HG02981 (cell line): ENCODE measurements at regions not wholly inside any gene's neighbourhood (a gene's known extent, or its start where the extent isn't known, plus 50 kb on each side); places are given as distances from the start of the nearest gene placed in this dataset.

Experiments used
- ATAC-seq: cut with Tn5 transposase; IDR thresholded peaks from one replicate; pipeline ENCODE4 v1.9.1; 2021; ENCODE audit warnings: mild to moderate bottlenecking, moderate library complexity; ENCODE audit not compliant: unreplicated experiment

DNA sequence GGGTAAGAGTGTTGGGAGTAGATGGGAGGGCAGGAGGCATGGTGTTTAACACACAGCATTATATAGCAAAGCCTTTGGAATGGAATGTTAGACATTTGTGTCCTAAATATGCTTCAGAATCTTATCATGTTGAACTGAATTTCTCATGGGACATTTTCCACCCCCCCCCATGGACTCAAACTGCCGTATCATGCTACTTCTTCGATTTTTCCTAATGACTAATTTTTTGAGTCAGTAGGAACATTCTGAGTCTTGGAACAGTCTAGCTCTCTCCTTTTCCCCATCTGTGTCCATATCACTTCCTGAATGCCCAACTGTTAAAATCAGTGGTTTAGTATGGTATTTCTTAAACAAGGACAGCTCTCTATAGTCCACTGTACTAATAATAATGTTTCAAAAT is 380.6 kb downstream of the TLE4 start:
- ATAC-seq, result no peak

DNA sequence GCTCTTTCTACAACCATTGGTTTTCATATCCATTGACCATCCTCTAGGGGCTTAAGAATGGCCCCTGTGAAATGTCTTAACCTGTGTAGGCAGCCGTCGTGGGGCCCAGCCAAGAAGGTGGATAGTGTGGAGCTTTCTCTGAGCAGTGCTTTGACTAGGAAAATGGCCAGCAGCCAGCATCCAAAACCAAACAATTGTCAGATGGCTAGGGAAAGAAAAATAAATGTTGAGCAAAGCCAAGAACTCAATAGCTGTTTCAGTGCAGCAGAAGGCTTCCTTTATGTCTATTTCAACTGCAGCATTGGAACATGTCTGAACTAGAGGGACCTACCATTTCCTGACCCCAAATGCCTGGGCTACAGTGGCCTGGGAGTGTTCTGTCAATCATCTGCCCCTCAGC is 374.9 kb downstream of the TLE4 start:
- no peak for ATAC-seq

DNA sequence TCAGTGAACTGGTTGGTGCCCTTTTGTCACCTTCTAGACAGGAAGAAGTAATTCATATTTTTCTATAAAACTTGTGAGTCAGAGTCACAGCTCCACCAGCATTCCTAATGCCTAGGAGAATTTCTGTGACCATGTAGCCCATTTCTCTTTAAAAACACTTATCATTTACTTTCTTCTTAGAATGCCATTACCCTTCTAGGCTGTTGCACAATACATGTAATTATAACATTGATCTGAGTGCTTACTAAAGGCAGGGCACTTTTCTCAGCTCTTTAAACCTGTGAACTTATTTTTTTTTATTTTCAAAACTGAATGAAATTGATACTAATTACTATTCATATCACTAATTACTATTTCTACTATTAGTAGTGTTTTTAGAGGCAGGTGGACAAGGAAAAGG is 373.7 kb downstream of the TLE4 start:
- ATAC-seq, result no peak

DNA sequence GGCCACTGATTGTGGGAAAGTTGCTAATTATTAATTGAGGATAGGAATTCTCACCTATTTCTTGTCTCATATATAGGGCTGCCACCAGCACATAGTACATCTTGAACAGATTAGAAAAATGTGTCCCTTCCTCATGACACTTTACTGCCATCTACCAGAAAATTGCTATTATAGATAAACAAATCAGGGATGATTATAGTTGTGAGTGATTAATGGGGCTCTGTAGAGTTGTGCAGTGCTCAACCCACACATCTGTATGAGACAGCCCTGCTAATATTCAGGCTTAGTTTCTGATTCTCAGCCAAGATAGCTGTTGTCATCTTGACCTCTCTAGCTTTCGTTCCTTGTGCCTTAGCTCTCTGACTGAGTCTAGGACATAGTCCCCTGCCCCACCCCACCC is 373.3 kb downstream of the TLE4 start:
- ATAC-seq, result no peak

DNA sequence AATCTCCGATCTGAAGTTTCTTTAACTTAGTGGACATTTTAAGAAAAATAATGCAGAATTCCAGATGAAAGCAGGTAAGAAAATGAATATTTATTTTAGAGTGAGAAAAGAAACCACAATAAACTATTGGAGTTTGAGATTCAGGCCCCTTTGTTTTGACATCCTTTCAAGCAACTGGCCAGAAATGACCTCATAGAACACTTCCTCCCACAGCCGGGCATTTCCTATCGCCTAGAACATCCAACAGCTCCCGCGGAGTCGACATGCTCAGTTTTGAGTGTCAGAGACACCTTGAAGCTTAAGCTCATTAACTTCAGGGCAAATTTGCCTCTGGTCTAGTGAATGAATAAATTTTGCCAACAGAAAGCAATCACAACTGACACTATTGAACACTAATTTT is 369.2 kb downstream of the TLE4 start:
- ATAC-seq, result no peak

DNA sequence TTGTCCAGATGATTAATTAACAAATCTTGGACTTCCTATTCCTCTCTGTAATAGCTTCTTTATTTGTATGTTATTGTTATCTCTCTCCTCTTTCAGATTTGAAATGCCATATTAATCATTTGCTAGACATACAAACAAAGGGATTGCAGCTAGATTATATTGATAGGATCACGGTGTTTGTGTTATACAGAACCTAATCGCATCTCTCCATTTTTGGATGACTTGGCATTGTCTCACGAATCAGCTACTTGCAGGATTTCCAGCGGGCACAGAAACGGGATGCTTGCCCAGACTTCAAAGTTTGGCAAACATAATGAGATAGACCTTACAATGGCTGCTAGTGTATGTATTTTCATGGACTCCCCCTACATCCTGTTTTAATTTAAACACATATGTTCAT is 368.1 kb downstream of the TLE4 start:
- ATAC-seq, result no peak

DNA sequence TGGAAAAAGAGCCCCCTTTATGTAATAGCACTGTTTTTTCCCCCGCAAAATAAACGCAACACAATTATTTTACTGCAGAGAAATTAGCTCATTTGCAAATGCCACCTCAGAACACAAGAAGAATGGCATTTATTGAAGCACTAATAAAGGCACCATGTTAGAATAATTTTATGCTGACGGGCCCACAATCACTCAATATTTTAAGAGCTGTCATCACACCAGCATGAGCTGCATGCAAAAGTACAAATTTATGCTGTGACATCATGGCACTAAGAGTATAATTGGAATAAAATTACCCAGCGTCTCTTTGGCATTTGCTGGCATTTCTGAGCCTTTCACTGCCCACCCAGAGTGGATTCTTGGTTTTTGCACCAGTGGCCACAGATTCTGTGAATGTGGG is 364.6 kb downstream of the TLE4 start:
- no peak for ATAC-seq

DNA sequence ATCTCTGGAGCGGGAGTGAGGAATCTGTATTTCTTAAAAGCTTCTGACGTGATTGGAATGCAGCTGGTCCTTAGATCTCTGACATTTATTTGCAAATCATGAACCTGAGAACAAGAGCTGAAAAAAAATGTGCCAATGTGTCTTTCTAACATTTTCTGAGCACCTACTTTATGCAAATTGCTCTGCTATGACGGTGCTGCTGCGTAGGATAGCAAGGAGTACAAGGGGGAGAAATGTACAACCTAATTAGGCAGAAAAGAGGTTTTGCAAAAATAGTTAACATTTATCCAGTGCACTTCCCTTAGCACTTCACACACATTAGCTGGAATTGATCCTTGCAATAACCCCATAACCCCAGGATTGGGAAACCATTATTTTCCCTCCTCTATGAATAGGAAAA is 357.5 kb downstream of the TLE4 start:
- no peak for ATAC-seq

DNA sequence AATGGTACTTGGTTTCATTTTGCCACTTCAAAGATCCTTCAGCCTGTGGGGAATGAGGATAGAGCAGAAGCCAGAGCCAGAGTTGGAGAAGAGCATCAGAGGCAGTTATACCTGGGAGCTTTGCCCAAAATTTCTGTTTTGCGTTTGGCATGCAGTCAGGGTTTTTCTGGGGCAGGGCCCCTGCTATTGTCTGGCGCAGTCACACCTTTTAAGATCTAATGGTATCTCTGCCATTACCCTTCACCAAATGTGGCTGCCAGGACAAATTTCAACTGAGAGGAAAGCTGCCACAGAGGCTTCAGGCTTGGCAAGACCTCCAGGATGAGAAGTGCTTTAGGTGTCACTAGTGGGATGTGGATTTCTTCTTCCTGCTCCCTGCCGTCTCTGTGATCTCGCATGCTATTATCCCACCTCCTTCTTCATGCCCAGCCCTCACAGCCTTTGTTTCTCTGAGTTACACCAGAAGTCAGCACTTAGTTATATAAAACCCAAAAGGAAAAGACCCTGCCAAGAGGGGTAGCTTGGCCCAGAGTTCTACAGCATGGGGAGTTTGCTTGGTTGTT is 357.0 kb downstream of the TLE4 start:
- no peak for ATAC-seq

DNA sequence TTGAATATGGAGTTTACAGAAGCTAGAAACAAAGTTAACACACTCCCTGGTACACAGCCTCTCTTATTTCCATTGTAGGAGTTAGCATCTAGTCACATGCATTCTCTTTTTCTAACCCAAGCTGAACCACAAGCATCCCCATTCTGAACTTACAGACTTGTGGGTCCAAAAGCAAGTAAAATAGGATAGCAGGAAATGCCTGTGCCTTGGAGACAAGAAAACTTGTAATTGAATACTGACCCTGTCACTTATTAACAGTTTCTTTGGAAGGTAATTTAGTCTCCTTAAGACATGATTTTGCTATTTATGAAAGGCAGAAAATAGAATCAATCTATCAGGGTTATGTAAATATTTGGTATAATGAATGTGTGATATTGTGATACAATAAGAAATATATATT is 353.6 kb downstream of the TLE4 start:
- no peak for ATAC-seq

DNA sequence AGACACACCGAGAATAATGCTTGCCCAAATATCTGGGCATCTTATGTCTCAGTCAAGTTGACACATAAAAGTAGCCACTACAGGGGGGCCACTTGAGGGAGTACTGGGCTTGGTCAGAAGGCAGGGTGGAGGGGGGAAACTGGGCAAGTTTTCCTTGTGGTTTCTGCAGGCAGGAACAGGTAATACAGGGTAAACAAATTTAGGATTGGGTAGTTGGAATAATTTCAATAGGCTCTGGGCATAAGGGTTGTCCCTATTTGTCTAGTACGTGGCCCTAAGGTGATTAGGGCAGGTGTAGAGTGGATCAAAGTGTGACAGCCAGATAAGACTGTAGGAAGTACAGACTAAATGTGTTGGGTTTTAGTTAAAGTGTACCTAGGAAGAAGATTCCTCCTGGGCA is 353.1 kb downstream of the TLE4 start:
- ATAC-seq, result no peak

DNA sequence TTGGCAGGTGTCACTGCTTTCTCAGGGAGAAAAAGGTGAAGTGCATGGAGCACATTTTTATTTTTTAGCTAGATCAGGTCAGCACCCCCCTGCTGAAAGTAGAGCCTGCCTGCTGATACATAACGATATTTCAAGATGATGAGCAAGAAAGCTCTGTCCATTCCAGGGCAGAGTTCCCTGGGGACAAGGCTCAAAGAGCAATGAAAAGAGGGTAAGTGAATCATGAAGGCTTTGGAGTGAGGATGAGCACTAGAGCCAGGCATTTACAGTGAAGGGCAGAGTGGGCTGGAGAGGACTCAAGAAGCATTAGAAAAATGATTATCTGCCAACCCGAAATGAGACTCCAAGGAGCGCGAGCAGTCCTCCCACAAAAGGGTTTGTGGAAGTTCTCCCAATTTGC is 345.7 kb downstream of the TLE4 start:
- ATAC-seq, result no peak

DNA sequence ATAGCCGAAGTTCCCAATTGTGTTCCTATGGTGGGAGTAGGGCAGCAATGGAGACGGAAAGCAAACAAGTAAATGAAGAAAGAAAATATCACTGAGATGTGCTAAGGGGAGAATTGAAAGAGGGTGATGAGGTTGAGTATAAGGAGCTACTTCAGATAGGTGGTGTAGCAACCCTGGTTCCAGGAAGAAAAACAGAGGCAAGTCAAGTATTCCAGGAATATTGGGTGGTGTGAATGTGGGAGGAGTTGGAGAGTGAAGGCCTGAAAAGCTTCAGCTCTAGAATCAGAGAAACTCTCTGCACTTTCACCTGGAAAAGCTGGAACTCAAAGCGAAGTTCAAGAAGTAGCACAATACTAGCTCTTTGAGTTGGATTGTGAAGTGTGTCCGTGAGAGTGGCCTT is 342.1 kb downstream of the TLE4 start:
- ATAC-seq, result no peak

DNA sequence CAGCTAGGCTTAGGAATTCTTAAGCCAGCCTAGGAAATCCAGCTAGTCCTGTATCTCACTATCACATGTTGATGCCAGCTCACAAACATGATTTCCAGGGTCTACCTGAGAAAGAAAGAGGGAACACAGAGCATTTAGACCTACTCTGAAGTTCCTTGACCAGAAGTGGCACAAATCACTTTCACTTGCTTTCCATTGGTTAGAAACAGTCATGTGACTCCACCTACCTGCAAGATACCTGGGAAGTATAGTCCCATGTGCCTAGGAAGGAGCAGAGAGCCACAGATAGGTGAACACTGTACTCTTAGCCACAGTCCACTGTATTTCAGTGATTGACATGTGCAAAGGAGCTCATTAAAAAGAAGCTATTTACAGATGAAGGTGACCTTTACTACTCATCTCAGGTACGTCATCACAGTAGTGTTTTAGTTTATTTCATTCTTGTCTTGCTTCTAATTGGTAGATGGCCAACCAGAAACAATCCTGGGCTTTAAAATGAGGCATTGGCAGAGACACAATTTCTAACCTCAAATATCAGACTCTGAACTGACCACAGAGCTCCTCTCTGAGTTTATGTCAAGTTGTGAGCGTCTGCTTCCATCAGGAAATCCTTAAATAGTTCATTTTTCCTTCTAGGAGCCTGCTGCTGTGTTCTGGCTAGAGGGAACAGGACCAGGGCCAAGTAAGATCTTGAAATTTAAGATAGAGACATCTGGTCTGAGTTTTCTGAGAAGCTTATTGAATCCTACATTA is 340.7 kb downstream of the TLE4 start:
- no peak for ATAC-seq

DNA sequence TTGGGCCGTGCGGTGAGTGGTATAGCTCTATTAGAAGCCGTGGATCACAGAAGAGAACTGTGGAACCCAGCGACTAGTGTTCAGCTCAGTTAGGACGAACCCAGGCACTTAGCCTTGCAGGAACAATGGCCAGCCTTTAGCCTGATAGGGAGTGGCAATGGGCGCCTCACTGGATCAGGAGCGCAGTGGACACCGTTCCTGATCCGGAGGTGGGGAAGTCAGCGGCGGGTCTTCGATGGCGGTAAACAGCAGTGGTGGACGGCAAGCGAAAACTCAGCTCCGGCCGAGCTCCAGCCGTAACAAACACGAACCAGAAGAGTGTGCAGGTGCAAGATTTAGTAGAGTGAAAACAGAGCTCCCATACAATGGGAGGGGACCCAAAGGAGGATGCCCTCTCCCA is 340.0 kb downstream of the TLE4 start:
- no peak for ATAC-seq

DNA sequence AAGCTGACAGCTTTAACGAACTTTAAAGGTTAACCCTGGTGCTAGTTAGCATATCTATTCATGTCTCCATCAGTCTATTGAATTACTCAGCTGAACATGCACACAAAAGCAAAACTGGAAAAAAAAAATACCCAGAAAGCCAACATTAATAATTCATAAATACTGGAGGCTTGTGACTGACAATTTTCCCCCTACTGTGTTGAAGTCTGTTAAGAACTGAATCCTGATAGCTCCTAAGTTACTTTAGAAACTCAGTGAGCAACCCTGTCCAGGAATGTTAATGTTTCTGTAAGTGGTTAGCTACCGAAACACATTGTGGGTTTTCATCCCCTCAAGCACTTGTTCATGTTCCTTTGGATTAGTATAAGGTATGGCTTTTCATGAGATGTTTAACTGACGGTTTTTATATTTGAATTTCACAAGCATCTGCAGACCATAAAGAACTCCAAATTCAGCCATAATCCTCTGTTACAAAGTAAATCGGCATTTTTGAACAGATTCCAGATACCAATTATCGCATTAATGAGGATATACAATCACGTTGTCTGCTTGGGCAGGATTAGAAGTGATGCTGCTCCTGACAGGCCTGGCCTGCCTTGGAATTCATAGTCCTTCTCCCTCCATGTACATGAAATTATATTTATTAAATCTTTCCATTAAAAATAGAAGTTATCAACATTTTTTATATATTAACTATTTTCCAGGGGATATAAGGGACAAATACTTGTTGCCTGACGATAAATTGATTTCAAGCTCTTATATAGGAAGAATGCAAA is 331.2 kb downstream of the TLE4 start:
- no peak for ATAC-seq

DNA sequence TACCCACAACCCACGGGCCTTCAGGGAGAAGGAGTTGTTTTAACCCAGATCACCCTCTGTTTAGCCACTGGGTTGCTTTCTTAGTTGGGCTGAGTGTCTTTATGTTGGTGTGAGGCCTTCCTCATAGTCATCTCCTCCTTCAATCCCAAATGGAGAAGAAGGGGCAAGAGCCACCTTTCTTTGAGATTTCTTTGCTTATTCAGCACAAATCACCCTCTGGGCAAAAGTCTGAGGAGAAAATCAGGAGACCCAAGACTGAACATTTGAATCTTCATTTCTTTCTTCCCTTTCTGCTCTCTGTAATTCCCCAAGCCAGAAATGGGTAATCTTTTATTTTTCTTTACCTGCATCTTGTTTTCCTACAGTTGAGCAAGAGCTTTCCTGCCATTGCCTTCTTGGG is 329.0 kb downstream of the TLE4 start:
- no peak for ATAC-seq

DNA sequence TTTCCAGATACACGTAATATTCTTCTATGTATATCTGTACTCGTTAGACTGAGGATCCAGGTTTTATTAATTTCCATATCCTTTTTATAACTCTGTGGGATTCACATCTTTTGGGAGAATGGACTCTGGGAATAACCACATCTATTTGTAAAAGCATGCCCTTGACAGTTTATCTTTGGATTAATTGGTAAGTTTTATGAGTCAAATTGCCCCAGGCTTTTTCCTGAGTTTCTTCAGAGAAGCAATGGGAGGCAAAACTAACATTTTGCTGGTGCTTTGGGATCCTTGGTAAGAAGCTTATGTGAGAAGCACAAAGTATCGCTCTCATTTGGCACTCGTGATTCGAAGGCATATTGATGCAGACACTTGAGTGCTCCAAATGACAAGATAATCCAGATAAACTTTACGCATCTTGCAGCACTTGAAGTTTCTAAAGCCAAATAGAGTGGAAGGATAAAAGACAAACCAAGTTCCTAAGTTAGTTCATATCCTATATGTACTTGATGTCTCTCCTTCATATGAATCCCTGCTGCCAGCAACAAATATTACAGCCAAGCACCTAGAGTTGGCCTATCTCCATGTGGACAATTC is 324.7 kb downstream of the TLE4 start:
- ATAC-seq, result no peak

DNA sequence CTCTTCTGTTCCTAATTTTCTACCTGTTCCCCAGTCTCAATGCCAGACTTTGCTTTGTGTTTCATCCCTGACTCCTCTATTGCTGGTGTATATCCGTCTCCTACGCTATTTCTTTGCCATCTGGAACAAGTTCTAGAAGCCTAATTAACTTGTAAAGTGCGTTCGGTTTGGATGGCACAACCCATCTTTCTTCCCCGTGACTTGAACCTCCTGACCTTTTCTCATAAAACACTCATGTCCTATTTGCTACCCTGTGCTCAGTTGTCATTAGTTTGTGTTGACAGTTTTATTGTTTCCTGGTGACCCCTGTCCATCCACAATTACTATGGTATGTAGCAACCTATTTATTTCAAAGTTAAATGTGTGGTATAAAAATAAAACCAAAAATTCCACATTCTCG is 323.5 kb downstream of the TLE4 start:
- no peak for ATAC-seq

DNA sequence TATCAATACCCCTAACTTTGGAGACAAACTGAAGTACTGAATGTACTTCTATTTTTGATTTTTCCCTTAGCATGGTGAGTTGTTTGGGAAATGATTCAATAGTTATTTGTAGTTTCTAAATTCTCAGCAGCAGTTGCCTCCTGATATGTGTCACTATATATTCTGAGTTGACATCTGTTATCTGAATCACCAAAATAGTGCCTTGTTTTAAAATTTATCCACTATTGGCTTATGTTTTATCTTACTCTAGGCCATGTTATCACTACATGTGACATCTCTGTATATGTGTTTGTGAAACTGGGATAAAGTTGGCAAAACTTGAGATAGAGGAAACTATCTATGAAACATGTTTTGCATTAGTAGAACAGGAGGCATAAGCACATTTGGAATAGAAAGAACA is 317.6 kb downstream of the TLE4 start:
- no peak for ATAC-seq

DNA sequence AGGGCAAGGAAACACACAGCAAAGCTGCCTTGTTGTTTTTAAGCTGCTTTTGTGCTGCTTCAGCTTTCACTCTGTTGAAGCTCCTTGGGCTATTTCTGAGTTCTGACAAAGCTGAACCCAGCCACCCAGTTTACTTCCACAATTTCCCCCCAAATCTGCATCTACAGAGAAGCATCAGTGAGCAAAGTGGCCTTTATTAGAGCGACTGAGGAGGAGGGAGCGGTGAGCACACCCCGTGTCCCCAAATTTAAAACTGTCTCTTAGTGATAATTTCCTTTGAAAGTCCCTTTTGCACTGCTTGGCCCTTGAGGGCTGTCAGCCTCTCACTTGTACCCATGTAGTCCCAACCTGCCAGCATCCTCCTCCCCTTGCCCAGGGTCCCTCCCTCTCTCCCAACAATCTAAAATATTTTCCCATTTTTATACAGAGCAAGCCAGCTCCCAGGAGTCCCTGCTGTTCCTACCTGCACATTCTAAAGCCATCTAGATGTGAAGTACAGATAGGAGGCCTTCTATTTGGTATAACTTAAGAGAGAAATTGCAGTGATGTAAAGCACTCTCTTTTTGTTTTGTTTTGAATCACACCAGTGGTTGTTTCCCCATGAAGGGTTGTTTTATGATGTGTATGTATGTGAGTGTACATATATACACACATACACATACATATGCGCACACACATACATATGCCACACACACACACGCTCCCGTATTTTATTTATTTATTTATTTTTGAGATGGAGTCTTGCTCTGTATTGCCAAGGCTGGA is 313.5 kb downstream of the TLE4 start:
- ATAC-seq, result no peak
